GM23248 (cell line): ENCODE measurements at regions not wholly inside any gene's neighbourhood (a gene's known extent, or its start where the extent isn't known, plus 50 kb on each side); places are given as distances from the start of the nearest gene placed in this dataset.

ENCODE experiments used
- EZH2 ChIP-seq: fragments of 200-600 bp; sonication (generic); IDR thresholded peaks from 2 replicates; pipeline ENCODE4 v1.6.1; 2018; ENCODE audit warnings: antibody characterized with exemption, mild to moderate bottlenecking; ENCODE audit not compliant: insufficient read depth, poor library complexity, severe bottlenecking
- EZH2phosphoT487 ChIP-seq: fragments of 200-600 bp; sonication (generic); IDR thresholded peaks from 2 replicates; pipeline ENCODE4 v1.6.1; 2018; ENCODE audit warnings: antibody characterized with exemption, moderate library complexity, mild to moderate bottlenecking, low read depth; ENCODE audit not compliant: insufficient read depth

GRCh38 chr3:75042941-75043340, 428.5 kb upstream of the CNTN3 start:
- TF ChIP-seq EZH2 (no peak), EZH2phosphoT487 (no peak)
